HG03025 (cell line): ENCODE measurements at regions not wholly inside any gene's neighbourhood (a gene's known extent, or its start where the extent isn't known, plus 50 kb on each side); places are given as distances from the start of the nearest gene placed in this dataset.

Experiments
- ATAC-seq: cut with Tn5 transposase; IDR thresholded peaks from one replicate; pipeline ENCODE4 v1.9.1; 2021; ENCODE audit warnings: mild to moderate bottlenecking, moderate library complexity; ENCODE audit not compliant: unreplicated experiment, low FRiP score

DNA sequence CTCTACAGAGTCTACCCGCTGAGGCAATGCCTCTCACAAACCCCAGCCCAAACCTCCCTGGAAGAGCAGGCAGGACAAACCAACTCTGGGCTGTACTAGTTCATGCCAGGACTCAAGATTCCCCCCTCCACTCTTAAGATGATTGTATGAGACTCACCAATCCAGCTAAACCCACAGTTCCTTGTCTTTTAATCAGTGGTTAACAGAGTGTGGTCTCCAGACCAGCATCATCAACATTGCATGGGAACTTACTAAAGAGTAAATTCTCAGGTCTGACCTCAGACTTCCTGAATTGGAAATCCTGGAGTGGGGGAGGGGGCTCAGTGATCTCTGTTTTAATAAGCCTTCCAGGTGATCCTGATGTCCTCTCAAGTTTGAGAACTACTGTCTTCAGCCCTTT, 240.9 kb downstream of the GAS1 start:
- ATAC-seq: no peak

DNA sequence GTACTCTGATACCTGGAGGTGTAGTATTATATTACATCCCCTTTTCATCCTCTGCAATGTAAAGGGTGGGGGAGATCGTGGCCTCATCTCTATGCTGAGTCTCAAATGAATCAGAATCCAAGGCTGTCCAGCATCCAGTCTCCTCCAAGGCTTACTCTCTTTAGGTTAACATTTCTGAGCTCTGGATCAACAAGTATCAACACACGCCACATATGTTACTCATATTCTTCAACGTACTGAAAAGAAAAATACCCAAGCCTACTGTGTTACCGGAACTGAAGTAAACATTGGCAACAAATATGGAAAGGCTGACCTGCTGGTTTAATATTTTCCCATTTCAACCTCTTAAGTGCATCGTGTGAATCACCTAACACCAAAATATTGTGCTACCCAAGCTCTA, 241.8 kb downstream of the GAS1 start:
- no peak for ATAC-seq

DNA sequence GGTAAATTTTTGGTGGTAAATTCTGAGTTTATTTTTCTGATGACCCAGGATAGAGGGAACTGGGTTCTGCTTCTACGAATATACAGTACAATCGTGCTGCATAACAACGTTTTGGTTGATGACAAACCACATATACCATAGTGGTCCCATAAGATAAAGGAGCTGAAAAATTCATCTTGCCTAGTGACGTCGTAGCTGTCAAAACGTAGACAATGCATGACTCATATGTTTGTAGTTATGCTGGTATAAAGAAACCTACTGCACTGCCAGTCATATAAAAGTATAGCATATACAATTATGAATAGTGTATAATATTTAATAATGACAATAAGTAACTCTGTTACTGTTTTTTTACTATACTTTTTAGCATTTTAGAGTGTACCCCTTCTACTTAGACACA, 244.0 kb downstream of the GAS1 start:
- ATAC-seq: no peak

DNA sequence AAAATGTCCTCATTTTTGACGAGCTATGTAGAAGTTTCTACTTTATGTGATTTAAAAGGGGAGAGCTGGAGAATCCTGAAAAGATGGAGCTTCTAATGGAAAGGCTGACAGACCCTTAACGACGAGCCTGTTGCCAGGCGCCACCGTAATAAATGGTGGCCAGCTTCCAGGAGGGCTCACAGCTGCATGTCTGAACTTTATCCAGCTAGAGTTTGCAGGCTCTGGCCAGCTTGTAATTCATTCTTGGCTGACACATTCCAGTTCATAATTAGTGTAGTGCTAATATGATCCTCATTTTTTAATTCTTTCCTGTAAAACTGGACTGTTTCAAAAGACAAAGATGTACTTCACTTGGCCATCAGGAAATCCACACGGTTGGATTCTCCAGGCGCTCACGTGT, 246.7 kb downstream of the GAS1 start:
- no peak for ATAC-seq

DNA sequence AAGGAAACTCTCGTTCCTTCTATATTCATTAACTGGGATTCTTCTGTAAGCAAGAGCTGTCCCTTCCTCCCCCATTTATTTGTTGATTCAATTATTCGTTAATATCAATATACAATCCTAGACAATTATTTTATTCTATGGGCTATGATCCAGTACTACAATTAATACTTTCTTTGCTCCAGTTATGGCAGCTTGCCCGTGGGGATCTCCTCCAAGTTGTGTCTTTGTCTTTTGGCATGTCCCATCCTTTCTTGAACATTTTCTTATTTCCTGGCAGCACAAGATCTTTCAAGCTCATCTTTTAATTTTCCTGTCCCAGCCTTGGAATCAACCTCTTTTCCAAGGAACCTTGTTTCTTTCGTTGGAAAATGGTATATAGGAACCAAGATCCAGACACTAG, 249.3 kb downstream of the GAS1 start:
- ATAC-seq: no peak

DNA sequence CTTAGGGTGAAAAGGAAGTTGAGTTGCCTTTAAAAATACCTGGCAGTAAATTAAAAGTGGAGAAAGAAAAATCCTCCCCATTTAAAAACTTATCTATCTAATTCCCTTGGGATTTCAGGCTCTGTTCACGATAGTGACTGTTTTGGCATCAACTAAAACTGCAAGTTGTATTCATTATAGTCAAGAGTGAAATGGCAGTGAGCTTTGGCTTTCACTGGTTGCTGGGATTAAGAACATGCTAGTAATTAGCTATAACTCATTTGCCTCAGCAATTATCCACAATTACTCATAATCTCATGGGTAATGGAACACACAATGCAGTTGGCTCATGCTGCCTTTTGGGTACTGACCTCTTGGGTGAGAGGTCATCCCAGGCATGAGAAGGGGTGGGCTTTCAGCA, 250.1 kb downstream of the GAS1 start:
- no peak for ATAC-seq

DNA sequence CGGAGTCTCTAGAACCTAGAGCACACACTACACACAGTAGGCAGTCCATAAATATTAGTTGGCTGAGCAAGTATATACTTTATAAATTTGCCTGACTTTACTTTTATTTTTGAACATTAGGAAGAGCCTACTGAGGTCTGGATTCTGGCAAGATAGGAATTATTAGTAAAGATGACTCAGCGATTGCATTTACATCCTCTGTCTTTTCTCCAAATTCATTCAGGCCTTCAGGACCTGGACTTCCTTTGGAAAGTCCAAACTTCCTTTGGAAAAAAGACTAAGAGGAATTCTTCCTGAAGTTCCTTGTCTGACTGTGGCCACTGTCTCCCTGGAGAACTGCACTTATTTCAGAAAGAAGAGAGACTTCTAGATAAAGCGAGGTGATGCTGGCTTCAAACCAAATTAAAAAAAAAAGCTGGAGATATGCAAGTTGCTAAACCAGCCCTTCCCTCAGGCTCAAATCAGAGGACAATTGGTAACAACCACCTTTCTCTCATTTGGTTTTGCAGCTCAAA, 251.3 kb downstream of the GAS1 start:
- no peak for ATAC-seq

DNA sequence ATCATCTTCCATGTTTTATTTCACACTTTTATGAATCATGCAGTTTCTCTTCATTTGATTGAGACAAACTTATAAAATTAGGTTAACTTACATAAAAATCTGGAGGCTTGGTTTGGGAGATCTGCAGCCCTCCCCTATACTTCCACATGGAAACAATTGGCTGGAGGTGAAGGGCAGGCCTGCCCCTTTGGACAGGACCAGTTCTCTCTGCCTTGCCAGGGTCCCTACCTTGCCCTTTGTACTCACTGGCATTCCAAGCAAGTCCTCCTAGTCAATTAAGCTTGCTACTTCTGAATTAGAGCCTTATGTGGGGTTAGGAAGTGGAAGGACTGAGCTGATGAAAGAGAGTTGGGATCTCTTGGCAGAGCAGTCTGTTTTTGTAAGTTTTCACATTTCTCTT, 257.3 kb downstream of the GAS1 start:
- no peak for ATAC-seq

DNA sequence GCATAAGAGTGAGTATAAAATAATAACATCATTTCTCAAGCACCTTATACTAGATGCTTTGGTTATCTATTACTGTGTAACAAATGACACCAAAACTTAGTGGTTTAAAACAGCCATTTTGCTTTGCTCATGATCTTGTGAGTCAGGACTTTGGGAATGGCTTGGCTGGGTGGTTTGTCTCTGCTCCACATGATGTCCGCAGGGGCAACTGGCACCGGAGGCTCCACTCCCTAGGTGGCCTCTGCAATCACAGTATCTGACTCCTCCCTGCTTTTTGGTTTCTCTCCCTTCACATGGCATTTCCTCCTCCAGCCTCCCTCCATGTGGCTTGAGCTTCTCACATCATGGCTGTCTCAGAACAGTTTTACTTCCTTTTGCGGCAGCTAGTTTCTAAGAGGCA, 259.5 kb downstream of the GAS1 start:
- ATAC-seq: no peak

DNA sequence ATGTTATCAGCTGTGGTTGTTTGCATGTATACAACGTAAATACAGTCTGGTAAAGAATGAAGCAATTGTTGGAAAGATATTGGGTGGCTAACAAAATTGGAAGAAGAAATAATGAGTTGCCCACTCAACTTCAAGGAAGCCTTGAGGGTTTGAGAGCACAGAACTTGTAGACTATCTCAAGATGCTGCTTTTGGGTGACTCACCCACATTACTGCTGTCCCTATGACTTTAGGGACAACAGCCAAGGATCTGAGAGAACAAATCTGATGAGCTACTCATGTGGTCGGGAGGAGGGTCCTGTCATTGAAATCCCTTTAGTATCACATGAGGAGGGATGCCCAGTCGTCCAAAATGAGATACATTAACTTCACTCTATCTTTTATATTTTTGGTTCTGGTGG, 261.8 kb downstream of the GAS1 start:
- ATAC-seq: no peak

DNA sequence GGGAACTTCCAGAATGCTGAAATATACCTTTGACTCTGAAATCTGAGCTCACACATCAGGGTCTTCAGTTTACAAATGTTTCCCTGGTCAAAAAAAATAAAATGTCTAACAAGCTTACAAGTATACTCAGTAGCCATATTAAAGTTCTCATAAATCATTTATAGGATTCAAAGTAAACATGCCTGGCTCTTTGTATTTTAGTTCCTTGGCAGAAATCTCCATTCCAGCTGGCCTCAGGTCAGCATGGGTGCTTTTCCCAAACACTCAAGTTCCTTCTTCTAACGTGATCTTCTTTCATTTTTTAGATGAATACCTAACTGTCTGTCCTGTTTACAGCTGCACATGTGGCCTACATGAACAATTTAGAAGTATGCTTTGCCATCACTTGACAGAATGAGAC, 263.2 kb downstream of the GAS1 start:
- no peak for ATAC-seq

DNA sequence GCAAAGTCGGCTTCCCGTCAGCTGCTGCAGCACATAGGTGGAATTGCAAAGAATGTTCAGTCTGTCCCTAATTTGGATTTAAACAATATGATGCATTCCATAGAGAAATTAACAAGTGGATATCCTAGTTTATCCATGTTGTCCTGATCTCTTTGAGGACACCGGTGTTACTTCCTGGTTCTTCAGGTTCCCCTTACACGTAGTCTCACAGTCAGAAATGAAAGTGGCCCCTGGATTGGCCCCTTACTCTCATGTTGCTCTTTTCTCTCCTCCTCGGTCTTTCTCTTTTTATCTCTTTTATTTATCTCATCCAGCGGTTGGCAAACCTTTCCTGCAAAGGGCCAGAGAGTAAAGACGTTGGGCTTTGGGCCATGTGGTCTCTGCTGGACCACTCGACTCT, 265.1 kb downstream of the GAS1 start:
- ATAC-seq: no peak

DNA sequence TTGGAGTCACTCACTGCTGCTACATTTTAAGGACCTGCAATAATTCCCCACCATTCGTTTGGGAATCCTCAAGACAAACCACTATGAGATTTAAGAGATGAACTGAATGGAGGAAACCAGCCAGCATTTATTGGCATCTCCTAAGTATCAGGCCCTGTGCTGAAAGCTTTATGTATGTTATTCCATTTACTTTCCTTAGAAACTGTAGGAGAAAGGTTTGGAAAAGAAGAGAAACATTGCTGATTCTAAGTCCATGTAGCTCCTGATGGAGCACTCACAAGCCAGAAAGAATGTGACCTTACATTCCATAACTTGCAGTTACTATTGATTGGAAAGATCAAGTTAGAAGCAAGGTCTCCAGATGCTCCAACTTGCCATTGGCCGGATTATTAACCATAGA, 267.4 kb downstream of the GAS1 start:
- ATAC-seq: no peak

DNA sequence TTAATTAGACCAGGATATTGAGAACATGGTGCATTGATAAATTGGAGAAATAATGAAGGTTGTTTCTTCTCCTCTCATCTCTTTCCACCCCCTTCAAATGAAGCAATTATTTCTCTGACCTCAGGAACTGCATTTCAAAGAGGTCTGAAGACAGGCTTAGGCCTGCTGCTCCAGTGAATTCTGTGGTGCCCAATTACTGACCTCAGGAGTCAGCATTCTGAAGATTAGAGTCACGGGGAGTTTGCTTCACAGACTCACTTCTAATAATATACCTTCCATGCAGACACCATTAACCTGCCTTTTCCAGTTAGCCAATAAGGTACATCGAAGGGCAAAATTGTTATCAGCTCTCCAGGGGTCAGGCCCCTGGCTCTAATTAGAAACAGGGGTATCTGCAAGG, 270.9 kb downstream of the GAS1 start:
- no peak for ATAC-seq

DNA sequence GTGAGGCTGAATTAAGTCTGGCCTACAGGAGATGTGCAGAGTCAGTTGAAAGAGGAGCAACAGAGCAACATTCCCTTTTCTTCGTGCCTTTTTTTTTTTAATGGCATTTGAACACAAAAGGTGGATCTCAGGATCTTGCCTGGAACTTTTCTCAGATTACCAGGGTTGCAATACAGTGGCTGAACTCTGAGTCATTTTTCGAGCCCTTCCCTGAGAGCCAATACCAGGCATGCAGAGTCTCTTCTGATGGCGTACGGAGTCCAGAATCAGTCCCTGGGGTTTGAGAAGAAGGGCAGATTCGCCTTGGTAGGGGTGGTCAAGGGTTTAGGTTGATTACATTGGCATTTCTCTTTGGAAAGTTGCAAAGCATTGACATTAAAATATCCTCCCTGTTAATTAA, 271.5 kb downstream of the GAS1 start:
- ATAC-seq: no peak

DNA sequence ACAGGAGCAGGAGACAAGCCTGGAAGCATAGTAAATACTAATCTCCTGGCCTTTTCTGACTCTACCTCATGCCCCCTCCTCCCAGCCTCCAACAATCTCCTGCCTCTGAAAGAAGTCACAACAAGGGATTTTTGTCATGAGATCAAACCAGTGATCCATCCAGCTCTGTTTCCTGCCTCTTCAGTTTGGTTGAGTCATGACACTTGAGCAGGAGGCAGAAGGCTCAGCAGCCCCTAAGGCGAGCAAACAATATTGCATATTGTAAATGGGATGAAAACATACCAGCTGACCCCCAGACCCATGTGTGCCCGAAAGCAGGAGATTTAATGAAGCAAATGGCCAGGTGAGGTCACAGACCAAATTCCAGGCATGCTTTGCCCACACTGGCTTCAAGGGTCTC, 272.8 kb downstream of the GAS1 start:
- ATAC-seq: no peak

DNA sequence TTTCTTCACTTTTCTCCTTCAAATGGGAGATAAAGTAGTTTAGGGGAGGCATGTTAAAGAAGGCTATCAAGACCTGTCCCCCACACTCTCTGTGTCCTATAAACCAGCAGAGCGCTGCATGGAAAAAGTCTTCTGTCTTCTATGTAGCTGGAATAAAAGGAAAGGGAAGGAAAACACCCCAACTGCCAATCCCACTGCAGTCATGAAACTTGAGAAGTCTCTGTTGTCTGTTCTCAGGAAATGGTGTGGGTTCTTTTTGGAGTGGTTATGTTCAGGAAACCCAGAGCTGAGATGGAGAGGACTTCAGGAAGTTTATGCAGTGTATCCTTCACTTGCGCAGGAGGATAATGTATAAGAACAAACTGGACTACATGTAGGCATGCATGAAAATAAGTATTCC, 274.3 kb downstream of the GAS1 start:
- no peak for ATAC-seq

DNA sequence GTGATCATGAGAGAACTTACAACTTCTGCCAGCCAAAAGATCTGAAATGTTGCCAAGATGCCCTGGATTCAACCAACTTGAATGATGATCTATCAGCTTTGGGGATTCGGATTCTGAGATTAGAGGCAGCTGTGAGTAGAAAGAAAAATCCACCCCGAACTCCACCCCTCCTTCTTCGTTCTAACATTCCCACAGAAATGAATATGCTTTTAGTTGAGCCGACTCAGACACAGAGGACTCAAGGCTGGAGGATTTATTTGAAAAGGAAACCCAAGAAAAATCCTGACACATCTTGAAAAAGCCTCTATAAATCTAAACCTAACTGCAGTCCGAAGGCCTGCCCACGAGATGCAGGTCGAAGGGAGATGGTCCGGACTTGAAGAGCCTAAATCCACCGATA, 275.0 kb downstream of the GAS1 start:
- no peak for ATAC-seq

DNA sequence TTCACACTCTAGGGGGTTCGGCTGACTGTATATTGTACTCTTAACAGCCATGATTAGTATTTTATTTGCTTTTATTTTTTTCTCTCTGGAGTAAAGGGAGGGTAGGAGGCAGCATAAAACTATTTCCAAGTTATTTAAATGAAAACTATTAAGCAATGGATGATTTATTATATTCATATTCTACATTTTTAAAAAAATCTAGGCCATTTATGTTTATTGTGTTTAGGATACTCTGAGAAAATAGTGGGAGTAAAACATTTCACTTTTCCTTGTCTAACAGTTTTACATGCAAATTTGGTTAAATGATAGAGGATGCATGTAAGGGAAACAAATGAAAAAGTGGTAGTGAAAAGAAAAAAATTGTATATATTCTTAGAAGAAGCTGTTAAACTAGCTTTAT, 276.3 kb downstream of the GAS1 start:
- no peak for ATAC-seq

DNA sequence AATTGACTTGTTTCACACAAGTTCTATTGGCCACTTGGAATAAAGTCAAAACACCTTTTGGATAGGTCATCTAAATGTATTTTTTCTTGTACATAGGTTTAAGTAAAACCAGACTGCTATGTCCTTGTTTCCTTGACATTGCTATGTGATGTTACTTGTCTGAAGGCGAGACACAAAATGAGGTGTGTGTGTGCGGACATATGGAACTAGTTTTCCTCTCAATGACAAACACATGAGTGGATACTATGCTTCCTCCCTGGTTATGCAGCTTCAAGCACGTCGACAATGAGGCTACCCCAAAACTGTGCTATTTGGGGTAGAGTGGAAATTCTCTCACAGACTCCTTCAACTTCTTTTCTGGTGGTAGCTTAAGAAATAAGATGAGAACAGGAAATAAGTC, 276.8 kb downstream of the GAS1 start:
- ATAC-seq: no peak

DNA sequence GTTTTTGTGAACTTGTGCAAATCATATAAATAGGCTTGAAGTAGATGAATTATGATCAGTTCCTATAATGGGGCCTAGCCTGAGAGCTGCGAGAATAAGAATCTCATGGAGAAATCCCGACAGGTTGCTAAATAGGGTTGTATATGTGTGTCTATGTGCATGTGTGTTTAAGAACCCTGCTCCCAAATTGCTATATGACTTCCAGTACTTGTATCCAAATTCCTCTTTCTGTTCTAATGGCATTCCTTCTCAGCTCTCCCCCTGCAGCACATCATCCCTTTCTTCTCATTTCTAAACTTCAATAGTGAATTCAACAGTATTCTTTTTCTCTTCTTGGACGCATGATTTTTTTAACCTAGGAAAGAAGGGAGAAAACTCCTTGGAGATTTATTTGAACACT, 277.2 kb downstream of the GAS1 start:
- ATAC-seq: no peak

DNA sequence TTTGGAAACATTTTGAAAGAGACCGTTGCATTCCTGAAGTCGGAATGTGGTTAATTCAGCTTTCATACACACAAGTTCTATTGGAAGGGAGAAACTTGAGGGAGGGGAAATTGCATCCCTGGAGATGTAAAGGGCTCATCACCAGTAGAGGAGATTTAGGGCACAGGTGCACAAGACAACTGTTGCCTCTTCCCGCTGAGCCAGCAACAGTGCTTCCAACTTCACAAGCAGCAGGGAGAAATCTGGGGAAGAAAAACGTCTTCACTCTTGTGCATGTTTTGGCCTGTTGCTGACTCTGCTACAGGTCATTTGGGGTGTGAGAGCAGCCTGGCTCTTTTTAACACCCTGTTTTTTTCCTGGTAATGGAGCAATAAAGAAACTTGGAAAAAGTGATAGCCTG, 277.9 kb downstream of the GAS1 start:
- ATAC-seq: no peak

DNA sequence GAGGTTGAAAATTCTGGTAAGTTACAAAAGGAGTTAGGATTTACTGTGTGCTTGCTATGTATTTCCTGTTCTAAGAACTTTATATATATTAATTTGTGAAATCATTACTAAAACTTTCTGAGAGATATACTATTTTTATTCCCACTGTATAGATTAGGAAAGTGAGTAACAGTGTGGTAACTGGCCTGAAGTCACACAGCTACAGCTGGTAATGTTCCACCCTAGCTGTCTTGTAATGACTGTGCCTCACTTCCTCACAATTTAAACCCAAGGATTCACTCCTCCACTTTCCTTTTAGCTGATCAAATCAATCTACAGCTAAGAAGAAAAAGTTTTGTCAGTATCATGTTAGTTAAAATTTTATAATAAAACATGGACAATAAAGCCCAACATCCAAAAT, 278.8 kb downstream of the GAS1 start:
- no peak for ATAC-seq

DNA sequence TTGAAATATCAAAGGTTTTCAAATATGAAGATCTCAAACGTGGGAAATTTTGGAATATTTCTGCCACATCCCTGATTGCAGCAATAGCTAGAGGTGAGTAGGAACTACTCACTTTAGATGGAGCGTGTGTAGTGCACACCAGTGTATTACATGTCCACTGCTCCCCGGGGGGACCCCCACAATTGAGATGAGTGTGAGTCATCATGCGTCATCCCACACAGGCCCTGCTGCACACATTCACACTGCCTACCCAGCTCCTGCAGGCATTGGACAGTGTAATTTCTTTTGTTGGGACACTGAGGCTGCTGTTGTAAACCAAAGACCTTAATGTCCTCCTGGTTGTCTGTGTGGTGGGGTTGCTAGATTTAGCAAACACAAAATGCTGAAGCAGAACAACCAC, 280.0 kb downstream of the GAS1 start:
- no peak for ATAC-seq
